NCI-H1048 (cell line): ENCODE measurements at regions not wholly inside any gene's neighbourhood (a gene's known extent, or its start where the extent isn't known, plus 50 kb on each side); places are given as distances from the start of the nearest gene placed in this dataset.
"Not testable (repeated sequence)": the region's sequence is repeated elsewhere in the genome, so short reads cannot be mapped to it uniquely, and the experiment has no call there.

Experiments used
- DNase-seq: peaks from one replicate; lab custom pipeline; 2025; lab: John Stamatoyannopoulos, UW

DNA sequence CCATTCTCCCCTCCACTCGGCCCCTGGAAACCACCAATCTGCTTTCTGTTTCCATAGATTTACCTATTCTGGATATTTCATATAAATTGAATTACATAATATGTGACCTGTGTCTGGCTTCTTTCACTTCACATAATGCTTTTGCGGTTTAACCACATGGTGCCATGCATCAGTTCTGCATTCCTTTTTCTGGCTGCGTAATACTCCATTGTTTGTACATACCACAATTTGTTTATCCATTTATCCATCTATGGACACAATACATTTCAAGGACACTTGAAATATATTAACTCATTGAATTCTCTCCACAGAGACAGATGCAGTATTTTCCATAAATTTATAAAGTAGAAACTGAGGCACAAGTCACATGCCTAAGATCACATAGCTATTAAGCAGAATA, 110.3 kb upstream of the ETV6 start:
- DNase-seq: no peak

DNA sequence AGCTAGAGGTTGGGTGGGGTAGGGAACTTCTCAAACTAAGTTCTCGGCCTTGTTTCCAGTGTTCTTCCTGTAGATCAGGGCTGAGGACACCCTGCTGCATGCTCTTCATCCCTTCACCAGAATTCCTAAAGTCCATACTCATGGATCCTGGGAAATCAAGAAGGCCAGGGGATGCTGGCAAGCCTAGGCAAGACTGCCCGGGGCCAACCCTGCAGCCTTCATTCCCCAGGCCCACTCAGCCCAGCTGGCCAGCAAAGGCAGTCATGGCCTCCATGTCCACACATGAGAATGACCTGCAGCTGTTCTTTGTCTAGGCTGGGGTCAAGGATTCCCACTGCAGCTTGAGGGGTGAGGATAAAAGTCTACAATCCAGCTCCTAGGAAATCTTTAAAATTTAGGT, 109.3 kb upstream of the ETV6 start:
- DNase-seq: no peak

DNA sequence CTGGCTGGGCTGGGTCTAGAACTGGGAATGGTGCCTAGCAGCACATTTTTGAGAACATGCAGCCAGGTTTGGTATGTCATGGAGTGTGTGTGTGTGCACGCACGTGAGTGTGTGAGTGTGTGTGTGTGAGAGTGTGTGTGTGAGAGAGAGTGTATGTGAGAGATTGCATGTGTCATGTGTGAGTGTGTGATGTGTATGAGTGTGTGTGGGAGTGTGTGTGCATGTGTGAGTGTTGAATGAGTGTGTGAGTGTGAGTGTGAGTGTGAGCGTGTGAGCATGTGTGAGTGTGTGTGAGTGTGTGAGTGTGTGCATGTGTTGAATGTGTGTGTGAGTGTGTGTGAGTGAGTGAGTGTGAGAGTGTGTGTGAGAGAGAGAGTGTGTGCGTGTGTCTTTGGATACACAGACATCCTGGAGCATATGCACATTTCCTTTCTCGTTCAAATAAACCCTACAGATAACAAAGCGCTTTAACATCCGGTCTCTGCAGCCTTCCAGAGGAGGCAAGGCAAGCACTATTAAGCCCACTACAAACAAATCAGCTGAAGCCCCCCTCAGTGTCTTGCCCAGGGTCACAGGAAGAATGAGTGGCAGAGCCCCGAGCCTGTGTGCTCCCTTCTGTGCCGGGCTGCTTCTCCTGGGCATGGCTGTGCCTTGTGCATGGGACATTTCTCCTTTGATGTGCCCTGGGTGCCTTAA, 108.7 kb upstream of the ETV6 start:
- no peak for DNase-seq

DNA sequence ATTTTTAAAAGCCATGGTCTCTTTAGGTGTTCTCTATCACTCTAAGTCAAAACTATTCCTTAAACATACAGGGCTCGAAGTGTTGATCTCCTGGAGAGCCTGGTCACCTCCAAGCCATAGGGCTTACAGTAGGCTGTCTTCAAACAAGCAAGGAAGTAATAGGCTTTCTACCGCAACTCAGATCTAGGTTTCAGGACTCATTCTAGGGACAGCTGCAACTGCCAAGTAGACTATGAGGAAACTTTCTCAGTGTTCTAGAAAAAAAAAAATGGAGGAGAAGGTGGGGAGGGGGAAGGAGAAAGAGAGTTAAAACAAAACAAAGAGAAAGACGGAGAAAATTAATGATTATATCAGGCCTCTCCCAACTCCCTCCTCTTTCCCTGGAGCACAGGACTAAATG, 106.9 kb upstream of the ETV6 start:
- DNase-seq: no peak

DNA sequence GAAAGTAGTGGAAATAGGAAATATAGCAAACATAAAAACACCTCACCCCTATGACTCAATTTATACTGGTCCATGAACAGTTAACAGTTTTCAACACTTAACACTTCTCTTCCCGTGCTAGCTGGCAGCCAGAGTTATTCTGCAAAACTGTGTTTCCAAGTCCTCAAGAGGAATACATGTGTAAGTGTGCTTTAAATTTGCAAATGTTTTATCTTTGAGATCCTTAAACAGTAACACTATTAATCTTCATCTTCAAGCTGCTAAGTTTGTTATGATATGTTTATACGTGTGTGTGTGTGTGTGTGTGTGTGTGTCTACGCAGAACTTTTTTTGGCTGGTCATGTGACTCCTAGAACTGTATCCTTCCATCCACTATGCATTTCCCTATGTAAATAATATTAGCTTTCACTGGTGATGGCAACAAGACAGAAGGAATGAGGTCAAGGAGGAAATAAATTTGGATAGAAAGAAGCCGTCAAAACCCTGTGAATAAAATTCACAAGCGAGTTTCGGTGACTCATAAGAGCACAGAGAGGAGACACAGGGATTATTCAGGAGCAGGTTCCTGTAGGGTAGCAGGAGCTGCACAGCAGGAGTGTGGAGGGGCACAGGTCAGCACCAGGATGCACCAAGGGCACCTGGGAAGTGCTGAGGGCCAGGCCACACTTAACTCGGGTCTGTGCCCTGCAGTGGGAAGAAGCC, 105.9 kb upstream of the ETV6 start:
- no peak for DNase-seq

DNA sequence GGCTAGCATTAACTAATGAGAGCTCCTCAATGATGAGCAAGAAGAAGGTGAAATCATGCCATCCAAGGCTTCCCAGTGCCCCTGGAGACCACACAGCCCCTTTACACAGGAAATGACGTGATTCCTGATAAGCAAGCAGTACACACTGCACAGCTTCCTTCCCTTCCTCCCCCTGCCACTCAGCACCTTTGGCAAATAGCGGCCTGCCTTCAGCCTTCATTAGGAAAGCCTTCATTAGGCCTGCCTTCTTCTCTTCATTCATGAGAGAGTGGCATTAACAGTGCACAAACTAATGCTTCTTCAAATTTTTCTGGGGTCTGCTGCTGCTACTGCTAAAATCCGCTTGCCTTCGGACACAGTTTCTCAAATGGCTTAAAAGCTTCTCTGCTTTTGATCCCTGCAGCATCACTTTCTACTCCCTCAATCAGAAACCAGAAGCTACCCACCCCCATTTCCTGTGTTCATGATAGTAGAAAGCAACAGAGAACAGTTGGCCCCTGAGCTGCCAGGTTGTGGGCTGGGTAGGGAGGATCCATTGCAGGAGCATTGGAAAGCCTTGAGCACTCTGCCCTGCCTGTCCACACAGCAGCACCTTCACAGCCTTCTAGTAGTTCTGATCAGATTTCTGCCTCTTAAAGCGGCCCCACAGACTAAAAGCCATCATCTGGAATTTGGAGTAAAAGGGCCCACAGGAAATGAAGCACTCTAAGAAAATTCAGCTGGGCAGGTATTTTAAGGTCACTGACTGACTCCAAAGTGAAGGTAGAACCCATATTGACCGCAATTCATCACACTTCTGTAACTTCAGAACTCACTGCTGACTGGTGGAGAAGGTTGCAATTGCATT, 103.8 kb upstream of the ETV6 start:
- no peak for DNase-seq

DNA sequence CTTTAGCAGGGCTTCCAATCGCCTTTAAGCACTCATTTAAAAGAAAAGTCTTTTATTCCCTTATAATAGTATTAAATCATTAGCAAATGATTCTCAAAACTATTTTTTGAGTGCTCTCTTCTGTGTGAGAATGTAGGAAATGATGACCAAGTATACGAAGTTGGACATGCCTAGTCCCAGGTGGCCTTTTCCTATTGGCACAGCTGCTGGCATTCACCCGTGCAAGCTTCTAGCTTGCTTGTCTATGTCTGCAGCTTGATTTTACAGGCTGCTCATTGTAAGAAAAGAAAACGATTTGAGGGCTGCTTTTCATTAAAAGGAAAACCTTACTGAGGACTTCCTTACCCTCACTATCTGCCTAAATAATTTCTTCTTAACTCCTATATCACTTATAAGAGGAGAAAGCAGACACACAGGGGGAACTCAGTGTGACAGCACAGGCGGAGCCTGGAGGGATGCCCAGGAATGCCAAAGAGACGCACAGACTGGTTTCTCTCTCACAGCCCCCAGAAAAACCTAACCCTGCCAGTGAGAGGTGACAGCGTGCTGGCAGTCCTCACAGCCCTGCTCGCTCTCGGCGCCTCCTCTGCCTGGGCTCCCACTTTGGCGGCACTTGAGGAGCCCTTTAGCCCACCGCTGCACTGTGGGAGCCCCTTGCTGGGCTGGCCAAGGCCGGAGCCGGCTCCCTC, 102.7 kb upstream of the ETV6 start:
- not testable (repeated sequence) for DNase-seq

DNA sequence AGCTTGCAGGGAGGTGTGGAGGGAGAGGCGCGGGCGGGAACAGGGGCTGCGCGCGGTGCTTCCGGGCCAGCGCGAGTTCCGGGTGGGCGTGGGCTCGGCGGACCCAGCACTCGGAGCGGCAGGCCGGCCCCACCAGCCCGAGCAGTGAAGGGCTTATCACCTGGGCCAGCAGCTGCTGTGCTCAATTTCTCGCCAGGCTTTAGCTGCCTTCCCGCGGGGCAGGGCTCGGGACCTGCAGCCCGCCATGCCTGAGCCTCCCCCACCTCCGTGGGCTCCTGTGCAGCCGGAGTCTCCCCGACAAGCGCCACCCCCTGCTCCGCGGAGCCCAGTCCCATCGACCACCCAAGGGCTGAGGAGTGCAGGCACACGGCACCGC, 102.2 kb upstream of the ETV6 start:
- DNase-seq: not testable (repeated sequence)

DNA sequence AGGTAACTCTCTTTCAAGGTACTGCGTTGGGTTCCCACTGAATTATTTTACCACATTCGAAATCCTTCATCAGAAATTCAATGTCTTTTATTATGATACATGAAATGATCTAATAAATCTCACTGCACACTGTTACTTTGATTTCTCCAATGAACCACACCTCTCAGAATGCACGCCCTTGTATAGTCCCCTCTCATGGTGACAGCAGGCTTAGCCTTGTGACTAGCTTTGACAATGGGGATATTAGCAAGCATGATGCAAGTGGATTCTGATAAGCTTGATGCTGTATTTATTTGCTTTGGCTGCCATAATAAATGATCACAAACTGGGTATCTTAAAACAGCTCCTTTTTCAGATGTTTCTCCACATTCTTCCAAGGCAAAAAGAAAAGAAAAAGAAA, 100.4 kb upstream of the ETV6 start:
- no peak for DNase-seq

DNA sequence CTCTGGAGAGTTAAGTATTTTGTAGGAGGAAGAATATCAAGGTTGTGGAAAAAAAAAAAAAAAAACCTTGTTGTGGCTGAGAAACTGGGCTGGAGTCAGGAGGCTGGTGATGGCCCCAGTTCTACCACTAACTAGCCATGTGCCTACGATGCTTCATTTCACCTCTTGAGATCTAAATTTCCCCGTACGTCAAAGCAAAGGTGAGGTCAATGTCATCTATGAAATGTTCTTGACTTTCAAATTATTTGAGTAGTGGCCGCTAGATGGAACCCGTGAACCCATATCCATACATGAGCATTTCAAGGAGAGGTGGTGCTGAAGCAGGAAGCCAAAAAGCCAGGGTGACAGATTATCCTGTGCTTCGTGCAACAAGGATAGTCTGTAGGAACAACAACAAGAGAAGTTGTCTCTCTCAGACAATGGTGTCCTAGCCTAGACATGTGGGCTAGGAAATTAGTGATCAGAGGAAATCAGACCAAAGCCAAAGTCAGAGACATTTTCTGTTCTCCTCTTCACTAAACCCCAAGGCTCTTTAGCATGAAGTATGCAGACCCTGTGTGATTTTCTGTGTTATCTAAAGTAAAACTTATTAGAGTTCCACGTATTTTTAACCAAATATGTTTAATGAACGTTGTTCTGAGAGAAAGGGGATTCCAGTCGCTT, 95.5 kb upstream of the ETV6 start:
- DNase-seq: no peak

DNA sequence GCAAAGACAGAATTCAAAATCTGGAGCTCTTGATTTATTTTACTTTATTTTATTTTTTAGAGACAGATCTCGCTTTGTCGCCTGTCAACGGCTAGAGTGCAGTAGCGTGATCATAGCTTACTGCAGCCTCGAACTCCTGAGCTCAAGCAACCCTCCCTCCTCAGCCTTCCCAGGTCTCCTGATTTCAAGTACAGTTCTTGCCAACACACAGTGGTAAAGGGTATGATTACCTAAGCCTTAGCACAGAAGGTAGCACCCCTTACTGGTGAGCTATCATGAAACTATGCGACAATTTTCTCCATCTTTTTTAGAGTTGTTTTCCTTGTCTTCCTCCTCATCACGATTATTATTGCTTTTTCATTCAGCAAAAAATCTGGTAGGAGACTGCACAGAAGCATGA, 94.3 kb upstream of the ETV6 start:
- no peak for DNase-seq

DNA sequence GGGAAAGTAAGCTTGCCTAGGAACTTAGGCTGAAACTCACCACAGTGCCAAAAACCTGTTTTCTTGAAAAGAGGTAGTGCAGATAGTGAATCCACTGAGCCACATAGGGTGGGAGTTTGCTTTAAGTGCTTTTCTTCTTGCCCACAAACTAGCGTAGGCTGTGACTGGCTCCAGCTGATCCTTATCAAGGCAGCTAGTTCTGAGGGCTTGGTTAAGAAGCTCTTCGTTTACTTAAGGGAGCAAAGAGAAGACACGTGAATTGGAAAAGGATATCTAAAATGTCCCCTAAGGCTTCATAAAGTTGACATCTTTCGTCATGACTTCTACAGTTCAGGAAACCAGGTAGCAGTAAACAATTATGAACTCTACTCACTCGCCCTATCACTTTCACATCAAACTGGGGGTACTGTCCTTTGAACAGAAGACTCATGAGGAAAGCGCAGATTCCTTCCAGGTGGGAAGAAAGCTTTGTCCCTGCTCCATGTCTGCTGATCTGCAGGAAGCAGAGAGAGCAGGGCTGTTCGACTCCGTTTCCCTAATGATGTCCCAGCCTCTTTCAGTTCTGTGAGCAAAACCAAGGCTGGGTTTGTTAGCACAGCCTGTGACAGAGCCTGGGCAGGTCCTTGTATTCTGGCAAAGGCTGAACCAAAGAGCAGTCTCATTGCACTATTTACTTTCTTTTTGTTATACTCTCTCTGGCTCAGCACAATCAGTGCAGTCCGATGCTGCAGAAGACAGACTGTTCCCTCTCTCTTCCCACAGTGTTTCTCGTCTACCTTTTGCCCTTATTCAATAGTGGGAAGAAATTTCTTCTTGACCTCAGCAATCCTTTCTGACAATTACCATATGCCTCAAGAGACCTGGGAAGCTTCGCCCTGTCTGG, 93.5 kb upstream of the ETV6 start:
- no peak for DNase-seq

DNA sequence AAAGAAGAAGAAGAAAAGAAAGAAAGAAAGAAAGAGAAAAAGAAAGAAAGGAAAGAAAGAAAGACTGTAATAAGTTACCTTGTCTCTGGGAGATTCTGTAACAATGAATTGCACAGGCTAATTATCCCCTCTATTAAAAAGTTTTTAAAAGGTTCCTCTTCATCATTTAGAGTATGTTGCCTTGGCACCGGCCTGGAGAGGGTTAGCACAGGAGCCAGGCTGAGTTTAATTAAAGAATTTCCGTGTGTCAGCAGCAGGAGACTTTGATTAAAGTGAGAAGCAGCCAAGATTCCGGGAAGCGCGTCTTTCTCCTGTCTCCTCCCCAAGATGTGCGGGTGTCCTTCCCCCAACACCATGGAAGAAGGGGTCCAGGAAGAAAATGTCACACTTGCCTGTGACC, 92.8 kb upstream of the ETV6 start:
- DNase-seq: no peak

DNA sequence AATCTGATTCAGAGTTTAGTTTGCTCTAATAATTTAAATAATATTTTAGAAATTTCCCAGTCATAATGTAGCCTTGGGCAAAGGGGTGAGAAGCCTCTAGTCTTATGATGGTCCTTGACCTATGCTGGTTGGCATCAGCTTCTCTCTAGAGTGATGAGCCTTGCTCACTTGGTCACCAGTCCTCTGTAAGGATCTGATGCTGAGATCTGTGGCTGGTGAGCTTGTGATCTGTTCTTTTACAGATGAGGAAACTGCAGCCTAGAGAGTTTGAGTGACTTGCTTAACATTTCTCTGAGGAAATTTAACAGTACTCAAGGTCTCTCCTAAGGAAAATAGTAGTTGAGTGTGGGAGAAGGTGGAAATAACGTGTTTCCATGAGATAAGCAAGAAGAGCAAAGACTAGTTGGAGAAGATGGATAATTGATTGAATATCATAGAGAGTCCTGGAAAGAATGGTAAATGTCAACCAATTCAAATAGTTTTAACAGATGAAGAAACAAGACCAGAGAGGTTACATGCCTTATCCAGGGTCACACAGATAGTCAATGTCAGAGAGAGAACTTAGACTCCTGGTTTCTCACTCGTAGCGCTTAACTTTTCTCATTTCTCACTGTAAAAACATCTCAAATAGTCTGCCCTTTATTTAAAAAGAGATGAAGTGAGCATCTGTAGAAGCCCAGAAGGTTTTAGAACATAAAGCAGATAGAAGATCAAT, 89.7 kb upstream of the ETV6 start:
- DNase-seq: no peak

DNA sequence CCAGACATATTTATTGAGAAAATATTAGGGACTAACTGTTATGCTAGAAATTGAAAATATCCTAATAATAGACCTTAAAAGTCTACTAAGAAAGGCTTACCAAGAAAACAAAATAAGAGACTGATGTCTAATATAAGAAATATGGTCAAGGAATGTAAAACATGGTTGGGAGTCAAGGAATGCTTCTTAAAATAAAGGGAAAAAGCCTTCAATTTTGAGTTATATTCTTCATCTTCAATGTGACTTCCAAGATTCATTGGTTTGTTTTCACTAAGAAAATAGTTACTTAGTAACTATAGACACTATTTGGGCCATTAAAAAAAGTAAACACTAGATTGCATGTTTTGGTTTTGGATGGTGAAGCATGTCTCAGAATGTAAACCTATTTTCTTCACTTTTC, 88.1 kb upstream of the ETV6 start:
- DNase-seq: no peak

DNA sequence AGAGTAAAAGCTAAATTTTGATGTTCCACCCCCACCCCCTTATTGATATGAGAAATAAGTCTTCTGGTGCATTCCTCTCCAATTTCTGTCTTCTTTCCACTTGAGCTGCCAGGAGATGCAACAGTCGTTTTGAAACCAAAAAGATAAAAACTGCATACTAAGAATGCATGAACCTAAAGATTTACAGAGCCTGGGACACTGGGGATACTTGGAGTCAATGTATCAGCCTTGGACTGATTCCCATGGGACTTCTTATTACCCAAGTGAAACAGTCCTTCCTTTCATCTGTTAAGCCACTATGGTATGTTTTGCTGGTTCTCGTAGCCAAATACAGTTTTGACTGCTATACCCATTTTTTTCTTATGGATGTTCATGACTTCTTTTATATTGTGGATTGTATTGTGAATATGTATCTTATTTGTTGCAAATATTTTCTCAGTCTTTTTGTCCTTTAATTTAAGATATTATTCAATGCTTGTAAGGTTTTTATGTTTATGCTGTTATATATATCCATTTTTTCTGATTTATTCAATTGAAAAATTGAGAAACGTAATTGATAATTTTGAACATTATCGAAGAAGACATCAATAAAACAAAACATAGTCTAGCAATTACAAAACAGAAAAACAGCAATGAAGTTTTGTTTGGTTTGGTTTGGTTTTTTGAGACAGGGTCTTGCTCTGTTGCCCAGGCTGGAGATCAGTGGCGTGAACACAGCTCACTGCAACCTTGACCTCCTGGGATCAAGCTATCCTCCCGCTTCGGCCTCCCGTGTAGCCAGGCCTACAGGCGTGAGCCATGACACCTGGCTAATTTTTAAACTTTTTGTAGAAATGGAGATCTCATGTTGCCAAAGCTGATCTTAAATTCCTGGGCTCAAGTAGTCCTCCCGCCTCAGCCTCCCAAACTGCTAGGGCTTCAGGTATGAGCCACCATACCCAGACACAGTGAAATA, 85.4 kb upstream of the ETV6 start:
- DNase-seq: no peak

DNA sequence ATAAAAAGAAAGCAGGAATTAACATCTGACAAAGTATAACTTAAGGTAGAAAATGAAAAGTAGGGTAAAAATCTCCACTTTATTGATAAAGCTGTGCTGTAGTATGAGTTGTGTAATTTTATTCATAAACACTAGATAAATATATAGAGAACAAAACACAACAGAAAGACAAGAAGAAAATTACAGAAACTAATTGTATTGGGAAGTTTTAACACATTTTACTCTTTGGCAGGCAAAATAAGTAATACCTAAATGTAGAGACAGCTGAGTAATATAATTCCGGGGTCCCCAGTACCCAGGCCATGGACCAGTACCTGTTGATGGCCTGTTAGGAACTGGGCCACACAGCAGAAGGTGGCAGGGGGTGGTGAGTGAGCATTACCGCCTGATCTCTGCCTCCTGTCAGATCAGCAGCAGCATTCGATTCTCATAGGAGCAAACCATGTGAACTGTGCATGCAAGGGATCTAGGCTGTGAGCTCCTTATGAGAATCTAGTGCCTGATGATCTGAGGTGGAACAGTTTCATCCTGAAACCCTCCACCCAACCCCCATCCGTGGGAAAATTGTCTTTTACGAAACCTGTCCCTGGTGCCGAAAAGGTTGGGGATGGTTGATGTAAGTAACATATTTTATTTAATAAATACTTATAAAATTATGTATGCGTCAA, 84.4 kb upstream of the ETV6 start:
- DNase-seq: no peak

DNA sequence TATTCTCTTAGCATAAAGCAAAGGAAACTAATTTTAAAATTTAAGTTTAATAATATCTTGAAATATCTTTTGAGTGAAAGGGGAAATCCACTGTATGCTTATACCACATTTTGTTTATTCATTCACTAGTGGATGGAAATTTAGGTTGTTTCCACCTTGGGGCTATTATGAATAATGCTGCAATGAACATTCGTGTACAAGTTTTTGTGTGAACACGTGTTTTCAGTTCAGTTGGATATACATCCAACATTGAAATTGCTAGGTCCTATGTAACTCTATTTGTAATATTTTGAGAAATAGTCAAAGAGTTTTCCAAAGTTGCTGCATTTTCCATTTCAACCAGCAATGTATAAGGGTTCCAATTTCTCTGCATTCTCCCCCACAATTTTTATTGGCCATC, 83.7 kb upstream of the ETV6 start:
- DNase-seq: no peak
